ENCODE measurements at regions not wholly inside any gene's neighbourhood (a gene's known extent, or its start where the extent isn't known, plus 50 kb on each side); places are given as distances from the start of the nearest gene placed in this dataset.

- DNase-seq (ENCODE audit: low spot score): no peak
These were observed 326.4 kb upstream of the NOCT start for GRCh38 chr4:138689187-138689586.

- DNase-seq (ENCODE audit: low spot score): no peak
These were observed 327.0 kb upstream of the NOCT start for GRCh38 chr4:138688408-138689085.

- DNase-seq (ENCODE audit: low spot score): no peak
These were observed 329.3 kb upstream of the NOCT start for GRCh38 chr4:138686106-138686835.

GRCh38 chr4:138685316-138685715, 330.3 kb upstream of the NOCT start:
- no peak for DNase-seq (ENCODE audit: low spot score)

- peak; percentile 74 for DNase-seq (ENCODE audit: low spot score)
These were observed 334.5 kb upstream of the NOCT start for GRCh38 chr4:138680989-138681604.

- DNase-seq (ENCODE audit: low spot score): no peak
These were observed 335.3 kb upstream of the NOCT start for GRCh38 chr4:138680256-138680655.

GRCh38 chr4:138678985-138679746, 336.4 kb upstream of the NOCT start:
- DNase-seq (ENCODE audit: low spot score): no peak

- no peak for DNase-seq (ENCODE audit: low spot score)
These were observed 337.8 kb upstream of the NOCT start for GRCh38 chr4:138677748-138678147.

- no peak for DNase-seq (ENCODE audit: low spot score)
These were observed 338.4 kb upstream of the NOCT start for GRCh38 chr4:138677212-138677611.

GRCh38 chr4:138675685-138676084, 339.9 kb upstream of the NOCT start:
- no peak for DNase-seq (ENCODE audit: low spot score)

- DNase-seq (ENCODE audit: low spot score): no peak
These were observed 341.4 kb upstream of the NOCT start for GRCh38 chr4:138674209-138674608.

GRCh38 chr4:138673053-138673452, 342.5 kb upstream of the NOCT start:
- no peak for DNase-seq (ENCODE audit: low spot score)

- DNase-seq (ENCODE audit: low spot score): no peak
These were observed 343.1 kb upstream of the NOCT start for GRCh38 chr4:138672393-138672976.

GRCh38 chr4:138671606-138672084, 343.9 kb upstream of the NOCT start:
- no peak for DNase-seq (ENCODE audit: low spot score)

GRCh38 chr4:138671106-138671505, 344.5 kb upstream of the NOCT start:
- no peak for DNase-seq (ENCODE audit: low spot score)

GRCh38 chr4:138670681-138671080, 344.9 kb upstream of the NOCT start:
- no peak for DNase-seq (ENCODE audit: low spot score)

GRCh38 chr4:138669479-138670315, 345.9 kb upstream of the NOCT start:
- DNase-seq (ENCODE audit: low spot score): no peak

- DNase-seq (ENCODE audit: low spot score): no peak
These were observed 347.3 kb upstream of the NOCT start for GRCh38 chr4:138668309-138668708.

GRCh38 chr4:138666366-138666765, 349.2 kb upstream of the NOCT start:
- DNase-seq (ENCODE audit: low spot score): no peak

- no peak for DNase-seq (ENCODE audit: low spot score)
These were observed 349.7 kb upstream of the NOCT start for GRCh38 chr4:138665851-138666250.

- no peak for DNase-seq (ENCODE audit: low spot score)
These were observed 351.7 kb upstream of the NOCT start for GRCh38 chr4:138663883-138664282.

Data from globus pallidus (tissue), 1 donor.